GF-D8 (cell line): ENCODE measurements at regions not wholly inside any gene's neighbourhood (a gene's known extent, or its start where the extent isn't known, plus 50 kb on each side); places are given as distances from the start of the nearest gene placed in this dataset.
A peak's percentile ranks its signal among the peaks of the same experiment; 100 is the strongest.
"Not testable (repeated sequence)": the region's sequence is repeated elsewhere in the genome, so short reads cannot be mapped to it uniquely, and the experiment has no call there.

ENCODE experiments used
- DNase-seq: peaks from one replicate; lab custom pipeline; 2025; lab: John Stamatoyannopoulos, UW

DNA sequence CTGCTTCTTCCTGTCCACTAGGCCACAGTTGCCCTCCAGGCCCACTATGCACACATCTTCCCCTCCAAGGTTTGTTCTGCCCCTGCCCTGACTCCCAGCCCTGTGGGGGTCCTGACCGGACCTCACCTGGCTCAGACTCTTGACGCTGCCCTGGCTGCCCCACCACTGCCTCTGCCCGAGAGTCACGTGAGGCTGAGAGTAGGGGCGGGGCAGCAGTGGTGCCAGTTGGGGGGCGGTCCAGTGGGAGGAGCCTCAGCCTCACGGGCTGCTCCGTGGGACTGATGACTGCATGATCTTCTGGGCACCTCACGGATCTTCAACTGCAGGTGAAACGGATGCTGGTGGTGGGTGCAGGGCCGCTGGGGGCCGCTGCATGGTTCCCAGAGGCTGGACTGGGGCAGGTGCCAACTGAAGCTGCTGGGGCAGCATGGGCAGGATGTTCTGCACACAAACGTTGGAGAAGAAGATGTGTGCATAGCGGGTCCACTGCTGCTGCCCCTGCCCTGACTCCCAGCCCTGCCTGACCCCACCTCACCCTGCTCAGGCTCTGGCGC, 77.6 kb downstream of the HHIPL2 start:
- not testable (repeated sequence) for DNase-seq

DNA sequence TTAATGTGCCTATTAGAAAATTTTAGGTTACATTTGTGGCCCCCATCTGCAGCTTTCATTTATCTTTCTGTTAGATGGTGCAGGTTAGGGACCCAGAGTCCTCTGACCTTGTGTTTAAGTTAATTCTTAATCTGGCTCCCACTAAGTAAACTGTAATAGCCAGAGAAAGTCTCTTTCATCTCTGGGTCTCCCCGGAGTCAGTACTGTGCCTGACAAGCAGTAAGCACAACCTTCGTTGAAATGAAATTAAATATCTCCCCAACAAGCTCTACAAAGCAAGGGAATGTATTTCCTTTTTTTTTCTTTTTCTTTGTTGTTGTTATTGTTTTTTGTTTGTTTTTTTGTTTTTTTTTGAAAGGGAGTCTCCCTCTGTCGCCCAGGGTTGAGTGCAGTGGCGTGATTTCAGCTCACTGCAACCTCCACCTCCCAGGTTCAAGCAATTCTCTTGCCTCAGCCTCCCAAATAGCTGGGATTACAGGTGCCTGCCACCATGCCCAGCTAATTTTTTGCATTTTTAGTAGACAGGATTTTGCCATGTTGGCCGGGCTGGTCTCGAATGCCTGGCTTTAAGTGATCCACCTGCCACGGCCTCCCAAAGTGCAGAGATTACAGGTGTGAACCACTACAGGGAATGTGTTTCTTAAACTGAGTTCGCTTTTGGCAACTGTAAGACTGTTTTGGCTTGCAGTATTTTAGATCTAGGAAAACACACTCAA, 81.6 kb downstream of the HHIPL2 start:
- DNase-seq = no peak

DNA sequence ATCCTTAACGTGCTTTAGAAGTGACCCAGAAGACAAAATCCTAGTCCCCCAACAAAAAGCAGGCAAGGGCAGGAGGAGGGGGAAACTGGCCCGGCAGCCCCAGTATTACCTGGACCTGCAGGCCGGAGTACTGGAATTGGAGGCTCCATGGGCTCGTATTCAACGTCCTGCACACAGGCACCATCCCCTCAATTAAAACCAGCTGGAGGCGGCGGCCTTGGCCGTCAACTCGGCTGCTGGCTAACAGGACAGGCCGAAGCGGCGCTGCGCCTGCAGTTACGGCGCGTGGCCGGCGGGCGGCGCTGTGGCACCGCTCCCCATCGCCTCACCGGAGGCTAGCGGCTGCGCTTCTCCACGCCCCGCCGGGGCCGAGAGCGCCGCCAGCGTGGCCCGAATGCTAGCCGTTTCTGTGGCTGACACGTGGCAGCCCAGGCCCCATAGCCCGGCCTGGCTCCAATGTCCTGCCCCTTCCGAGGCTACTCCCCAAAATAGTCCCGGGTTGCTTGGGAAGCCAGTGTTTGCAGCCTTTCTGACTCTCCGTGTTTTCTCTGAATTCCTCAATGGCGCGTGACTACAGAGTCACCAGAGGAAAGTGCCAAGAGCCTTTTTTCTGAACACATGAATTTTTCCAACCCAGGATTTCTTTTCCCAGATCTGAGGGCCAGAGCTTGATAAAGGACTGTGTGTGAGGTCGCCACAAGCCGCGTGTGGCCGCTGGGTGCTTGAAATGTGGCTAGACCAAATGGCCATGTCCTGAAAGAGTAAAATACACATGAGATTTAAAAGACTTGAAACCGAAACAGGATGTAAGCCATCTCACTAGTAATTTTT, 82.5 kb downstream of the HHIPL2 start:
- DNase-seq = peak; percentile 86

DNA sequence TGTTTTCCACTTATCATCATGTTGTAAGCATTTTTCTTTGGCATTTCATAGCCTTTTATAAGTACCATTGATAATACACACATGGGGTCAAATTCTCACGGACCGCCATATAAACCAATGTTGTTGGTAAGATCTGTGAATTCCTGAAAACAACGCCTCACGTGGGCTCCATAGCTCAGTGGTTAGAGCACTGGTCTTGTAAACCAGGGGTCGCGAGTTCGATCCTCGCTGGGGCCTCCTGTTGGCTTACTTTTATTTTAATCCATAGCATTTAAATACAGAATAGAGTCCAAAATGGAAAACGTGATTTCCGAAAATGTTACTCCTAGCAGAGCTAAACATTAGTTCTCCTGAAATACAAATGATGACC, 83.1 kb downstream of the HHIPL2 start:
- DNase-seq = peak; percentile 26

DNA sequence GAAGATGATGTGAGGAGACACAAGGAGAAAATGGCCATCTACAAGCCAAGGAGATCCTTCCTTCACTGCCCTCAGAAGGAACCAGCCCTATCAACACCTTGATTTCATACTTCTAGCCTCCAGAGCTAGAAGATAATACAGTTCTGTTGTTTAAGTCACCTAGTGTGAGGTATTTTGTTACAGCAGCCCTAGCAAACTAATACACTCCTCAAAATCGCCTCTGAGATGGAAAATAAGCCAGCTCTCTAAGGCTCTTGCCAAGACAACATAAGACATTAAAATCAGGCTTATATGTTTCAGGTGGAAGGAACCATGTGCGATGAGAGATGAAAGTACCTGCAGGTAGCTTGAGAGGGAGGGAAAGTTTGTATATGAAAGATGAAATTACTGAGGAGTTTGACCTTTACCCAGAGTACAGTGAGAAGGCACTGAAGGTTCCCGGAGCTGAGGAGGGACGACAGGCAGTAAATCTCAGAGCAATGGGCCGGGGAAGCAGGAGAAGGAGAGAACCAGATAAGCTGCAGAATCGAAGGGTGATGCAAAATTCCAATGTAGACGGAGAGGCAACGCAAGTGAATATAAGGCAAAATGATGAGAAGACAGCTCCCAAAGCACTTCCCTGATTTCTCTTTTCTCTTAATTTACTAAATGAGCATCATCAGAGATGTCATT, 84.7 kb downstream of the HHIPL2 start:
- DNase-seq = no peak

DNA sequence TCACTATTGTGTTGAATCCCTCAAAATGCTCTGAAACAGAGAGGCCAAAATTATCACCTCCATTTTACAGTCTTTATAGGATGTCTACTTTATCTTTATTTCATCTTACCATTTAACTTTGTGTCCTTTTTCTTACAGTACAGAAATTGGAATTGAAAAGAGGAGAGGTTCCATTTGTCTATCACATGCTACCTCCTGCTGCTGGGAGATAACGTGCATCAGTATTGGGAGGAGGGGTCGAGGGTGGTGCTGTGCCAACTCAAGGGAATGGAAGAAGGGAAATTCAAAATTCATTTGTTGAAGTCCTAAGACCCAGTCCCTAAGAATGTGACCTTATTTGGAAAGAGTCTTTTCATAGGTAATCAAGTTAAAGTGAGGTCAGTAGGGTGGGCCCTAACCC, 85.3 kb downstream of the HHIPL2 start:
- no peak for DNase-seq

DNA sequence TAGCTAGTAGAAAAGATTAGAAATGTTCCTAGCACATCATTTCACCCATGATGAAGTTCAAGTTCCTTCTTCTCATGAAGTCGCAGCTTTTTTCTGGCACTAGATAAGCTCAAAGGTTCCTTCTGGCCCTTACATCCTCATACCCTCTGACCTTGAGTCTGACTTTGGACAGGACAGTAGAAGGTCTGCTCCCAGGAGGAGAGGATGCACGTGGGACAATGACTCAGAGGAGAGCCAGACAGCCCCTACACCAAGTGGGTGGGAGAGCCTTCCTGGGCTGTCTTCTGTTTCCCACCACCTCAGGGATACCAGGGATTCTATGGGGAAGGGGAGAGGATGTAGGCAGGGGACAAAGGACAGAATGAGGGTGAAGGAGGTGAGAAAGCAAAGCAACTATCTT, 86.0 kb downstream of the HHIPL2 start:
- no peak for DNase-seq

DNA sequence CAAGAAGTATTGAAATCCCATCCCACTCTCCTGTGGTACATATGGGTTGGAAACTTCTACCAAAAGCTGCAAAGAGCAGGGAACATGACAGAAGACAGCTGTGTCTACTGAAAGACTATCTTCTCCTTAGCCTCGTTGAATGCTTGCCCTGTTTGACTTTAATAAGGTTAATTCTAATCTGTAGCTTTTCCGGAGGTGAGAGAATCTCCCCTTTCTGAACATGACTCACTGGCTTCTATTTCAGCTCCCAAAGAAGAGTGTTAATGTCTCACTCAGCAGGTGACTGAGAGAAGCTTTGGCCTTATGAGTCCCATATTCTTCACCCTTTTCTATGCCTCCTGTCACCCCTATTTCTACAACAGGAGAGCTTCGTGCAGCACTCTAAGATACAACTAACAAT, 88.3 kb downstream of the HHIPL2 start:
- no peak for DNase-seq

DNA sequence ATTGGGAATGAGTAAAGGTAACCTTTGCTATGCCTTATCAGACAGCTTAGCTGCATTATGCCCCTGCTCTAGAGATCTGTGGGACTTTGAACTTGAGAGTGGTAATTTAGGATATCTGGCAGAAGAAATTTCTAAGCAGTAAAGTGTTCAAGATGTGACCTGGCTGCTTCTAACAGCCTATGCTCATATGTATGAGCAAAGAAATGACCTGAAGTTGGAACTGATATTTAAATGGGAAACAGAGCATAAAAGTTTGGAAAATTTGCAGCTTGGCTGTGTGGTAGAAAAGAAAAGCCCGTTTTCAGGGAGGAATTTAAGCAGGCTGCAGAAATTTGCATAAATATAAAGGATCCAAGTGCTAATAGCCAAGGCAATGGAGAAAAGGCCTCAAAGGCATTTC, 90.4 kb downstream of the HHIPL2 start:
- no peak for DNase-seq

DNA sequence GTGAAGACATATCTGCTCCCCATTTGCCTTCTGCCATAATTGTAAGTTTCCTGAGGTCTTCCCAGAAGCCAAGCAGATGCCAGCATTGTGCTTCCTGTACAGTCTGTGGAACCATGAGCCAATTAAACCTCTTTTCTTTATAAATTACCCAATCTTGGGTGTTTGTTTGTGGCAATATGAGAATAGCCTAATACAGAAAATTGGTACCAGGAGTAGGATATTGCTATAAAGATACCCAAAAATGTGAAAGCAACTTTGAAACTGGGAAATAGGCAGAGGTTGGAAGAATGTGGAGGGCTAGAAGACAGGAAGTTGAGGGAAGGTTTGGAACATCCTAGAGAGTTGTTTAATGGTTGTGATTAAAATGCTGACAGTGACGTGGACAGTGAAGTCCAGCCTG, 90.8 kb downstream of the HHIPL2 start:
- DNase-seq = no peak

DNA sequence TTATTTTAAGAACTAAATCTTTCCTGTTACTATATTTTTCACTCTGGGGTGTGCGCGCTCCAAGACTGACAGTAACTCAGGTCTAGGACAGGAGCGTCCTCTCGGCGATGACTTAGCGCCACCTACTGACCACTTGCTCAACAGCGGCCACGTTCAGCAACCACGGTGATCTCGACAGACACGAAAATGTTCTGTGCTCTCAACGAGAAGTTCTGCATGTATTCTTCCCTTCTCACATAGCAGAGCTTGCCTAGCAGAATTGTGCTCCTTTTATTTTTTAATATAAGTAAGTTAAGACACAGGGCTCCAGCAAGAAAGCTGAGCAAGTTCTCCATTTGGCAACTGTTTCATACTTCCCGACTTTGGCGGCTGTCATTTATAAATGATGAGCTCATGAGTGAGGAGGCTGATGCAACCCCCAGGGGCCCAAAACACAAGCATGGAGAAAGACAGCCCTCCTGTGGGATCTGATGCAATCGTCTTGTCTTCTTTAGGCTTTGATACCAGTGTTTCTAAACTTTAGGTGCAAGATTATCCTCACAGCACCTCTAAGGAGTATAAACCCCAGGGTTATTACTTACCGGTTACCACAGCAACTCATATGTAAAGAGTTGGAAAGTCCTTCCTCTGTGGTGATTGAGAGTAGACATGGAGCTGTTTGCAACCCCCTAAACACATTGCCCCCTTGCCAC, 92.6 kb downstream of the HHIPL2 start:
- DNase-seq = peak; percentile 42

DNA sequence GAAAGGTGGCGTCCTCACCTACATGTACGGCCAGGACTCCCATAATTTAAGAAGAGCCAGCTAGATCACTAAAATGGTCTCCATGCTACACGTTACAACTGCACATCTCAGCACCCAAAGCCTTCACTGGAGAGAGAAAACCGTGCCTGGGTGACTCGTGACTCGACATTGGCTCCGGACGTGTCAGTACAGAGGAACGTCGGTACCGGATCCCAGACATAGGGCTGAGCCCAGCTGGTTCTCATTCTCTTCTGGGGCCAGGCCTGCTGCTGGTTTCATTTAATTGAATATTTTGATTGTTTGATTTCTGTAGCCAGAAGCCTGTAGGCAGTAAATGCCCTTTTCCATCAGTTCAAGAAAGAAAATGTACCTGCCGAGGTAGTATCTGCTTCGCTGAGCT, 93.1 kb downstream of the HHIPL2 start:
- no peak for DNase-seq

DNA sequence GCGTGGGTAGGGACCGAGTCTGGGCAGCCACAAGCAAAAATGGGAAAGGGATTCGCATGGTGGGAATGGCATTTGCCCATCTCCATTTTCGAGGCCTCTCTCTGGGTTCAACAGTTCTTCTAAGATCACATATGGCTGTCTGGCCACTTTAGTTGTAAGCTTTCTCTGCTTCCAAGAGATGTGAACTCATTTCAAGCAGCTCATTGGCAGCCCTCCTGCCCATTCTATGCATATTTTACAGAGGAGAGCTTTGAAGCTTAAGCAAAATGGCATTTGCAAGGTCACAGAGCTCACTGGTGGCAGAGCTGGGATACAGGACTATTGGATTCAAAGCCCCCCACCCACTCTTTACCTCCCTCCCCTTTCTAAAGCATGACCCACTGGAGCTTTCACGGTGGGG, 93.7 kb downstream of the HHIPL2 start:
- DNase-seq = no peak

DNA sequence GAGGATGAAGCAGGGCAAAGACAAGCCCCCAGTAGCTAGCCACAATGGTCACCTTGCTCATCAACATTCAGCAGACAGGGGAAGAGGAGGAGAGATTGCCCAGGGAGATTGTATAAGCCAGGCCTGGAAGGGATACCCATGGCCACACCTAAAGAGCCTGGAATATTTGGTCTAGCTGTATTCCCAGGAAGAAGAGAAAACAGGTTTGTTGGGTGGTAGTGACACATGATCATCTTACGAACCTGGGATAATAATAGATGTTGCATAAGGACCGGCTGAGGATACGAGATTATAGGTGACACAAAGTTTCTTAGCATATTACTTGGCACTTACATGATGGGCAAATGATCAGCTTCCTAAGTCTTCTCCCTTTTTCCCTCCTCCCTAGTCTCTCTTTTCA, 95.9 kb downstream of the HHIPL2 start:
- DNase-seq = no peak

DNA sequence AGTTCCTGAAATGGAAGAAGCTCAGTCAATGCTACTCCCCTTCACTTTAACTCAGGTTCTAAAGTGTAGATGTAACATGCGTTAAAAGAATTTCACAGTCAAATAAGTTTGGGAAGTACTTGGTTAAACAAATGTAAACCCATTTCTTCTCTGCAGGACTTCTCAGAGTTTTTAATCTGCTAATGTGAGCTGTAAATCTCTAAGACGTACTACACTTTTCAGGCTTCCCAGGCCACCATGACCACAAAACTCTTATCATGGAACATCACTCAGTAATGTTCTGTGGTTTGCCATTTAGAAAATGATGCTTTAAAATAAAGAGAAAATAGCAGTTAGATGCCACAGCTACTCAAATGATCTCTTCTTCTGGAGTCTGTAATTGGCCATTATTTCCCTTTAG, 104.3 kb downstream of the HHIPL2 start:
- DNase-seq = no peak

DNA sequence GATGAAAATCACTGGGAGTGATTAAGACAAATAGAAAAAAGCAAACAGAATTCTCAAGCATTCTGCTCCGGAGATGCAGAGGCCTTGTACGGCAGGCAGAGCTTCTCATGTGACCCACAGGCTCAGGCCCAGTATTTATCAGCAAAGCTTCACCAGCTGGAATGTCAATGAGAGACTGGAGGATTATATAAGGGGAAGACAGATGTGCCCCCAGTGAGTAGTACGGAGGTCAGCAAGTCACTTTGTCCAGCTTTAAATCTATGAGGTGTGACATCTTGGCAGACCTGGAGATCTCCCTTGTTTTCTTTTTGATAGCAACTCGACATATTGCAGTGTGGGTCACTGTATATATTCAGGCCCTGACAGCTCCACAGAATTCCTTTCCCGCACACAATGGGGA, 106.8 kb downstream of the HHIPL2 start:
- no peak for DNase-seq

DNA sequence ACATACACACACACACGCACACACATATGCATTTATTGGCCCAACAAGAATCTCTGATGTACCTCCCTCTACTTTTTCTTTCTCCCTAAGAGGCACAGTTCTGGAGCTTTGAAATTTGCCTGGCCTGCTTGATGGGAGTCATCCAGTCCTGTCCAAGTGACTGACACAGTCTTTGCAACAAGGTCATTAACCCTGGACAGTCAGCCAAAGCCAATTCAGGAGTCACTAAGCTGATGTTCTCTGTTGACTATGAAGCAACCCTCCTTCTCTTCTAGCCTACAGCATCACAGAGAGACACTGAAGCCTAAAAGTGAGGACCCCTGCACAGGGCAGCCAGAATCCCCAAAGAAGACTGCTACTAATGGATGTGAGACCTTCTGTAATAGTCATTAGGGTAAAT, 123.1 kb downstream of the HHIPL2 start:
- no peak for DNase-seq

DNA sequence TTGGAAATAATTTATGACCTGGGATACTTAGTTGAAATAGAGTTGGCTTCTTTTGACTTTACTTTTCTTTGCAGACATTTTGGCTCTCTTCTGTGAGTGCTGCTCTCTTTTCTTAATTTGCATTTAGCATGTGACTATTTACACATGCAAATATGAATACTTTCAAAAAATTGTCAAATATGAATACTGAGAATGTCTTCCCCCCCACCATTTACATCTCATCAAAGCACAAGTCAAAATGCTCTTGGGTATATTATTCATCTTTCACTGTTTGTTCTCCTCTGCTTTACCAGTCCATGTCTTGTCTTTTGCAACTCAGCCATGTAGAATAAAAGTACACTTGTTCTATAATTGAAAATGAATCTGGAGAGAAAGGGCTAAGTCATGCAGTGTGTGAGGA, 126.5 kb downstream of the HHIPL2 start:
- DNase-seq = no peak

DNA sequence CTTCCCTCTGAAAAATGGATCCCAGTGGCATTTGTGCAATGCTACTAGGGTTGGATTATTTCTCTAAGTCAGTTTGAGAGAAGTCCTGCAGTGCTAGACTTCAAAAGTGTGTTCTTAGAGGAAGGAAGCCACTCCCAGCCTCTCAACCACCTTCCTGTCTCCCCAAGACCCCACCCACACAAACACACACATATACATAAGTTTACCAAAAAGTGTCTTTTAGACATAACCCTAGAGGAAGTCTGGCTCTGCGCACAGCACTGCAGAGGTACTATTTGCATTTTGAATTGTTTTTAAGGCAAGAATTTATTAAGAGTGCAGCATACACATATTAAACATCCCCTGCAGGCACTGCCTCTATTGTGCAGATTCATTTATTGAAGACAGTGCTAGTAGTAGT, 127.3 kb downstream of the HHIPL2 start:
- no peak for DNase-seq

DNA sequence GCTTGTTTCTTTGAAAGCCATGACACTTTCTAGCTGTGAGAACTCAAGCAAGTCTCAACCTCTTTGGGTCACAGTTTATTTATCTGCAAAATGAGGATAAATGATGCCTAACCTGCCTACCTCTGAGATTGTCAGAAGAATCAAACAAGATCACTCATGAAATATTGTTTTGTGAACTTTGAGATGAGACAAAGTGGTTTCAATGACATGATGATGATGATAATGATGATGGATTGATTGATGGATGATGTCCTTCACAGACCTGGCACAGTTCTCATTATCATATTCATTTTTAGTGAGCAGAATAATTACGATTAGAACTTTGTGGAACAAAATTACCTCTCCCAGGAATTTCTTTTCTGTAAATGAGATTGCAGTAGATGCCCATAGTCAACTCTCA, 129.2 kb downstream of the HHIPL2 start:
- DNase-seq = no peak

DNA sequence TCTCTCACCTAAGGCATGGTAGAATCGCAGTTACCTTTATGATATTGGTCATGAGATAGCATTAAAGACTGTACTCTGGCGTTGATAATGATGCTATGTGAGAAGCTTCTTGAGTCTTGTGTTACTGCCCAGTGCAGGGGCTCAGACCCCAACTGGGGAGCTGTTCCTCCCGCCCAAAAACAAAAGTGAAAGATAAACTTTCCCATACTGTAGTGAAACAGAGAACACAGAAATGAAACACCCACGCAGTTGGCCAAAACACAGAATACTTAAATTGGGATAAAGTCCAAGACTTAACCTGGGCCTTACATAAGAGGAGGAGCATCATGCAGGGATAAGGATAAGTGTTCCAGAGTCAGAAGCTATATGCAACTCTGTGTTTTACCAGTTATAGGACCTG, 130.6 kb downstream of the HHIPL2 start:
- no peak for DNase-seq
